GM18868 (cell line): ENCODE measurements at regions not wholly inside any gene's neighbourhood (a gene's known extent, or its start where the extent isn't known, plus 50 kb on each side); places are given as distances from the start of the nearest gene placed in this dataset.
A peak's percentile ranks its signal among the peaks of the same experiment; 100 is the strongest.

ENCODE experiments used
- ATAC-seq: cut with Tn5 transposase; IDR thresholded peaks from one replicate; pipeline ENCODE4 v1.9.1; 2021; ENCODE audit warnings: mild to moderate bottlenecking, moderate library complexity; ENCODE audit not compliant: unreplicated experiment

DNA sequence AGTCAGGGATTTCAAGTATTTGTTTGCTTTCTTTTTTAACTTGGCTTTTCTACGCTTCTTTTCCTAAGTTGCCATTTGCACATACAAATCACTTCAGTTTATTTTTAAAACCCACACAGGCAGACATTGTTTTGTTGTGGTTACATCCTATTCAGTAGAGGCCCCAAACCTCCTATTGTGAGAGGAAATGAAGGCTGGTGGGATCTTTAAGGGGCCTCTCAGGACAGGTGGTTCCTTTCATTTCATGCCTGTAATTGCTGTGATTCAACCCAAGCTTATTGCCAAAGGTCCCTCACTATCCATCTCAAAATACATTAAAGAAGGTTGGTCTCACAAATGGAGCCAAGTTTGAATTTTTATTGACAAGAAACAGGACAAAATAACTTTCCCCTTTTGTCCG, 257.1 kb downstream of the ADAMTS20 start:
- ATAC-seq = no peak

DNA sequence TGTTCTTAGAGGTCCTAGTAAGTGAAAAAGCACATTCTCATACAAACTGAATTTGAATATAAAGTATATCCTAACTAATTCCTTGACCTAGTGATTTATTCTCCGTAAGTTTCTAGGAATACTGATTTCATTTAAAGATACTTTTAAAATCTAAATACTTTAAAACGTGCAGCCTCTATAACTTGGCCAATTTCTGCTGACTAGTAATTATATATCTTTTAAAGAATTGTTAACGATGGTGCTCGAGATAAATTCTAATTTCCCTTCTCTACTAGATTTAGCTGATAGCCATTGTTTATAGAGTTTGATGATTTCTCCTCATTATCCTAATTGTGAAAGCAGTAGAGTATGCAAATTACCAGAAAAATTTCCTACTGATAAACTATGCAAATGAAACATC, 257.9 kb downstream of the ADAMTS20 start:
- ATAC-seq = no peak

DNA sequence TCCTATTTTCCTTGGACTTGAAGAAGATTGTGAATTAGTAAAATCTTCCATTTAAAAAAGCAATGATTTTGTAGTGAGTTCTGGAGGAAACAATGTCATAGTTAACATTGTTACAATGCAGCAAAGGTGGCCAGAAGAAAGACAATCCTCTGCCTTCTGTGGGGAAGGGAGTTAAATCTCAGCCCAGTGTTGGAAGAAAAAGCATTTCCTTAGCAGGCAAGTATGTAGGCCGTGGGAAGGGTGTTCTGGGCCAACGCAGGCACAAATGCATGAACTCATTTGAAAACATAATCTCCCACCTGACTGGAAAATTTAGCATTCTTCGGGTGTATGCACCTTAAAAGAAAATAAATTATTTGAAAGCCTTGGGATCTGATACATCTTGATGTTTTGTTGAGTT, 258.6 kb downstream of the ADAMTS20 start:
- no peak for ATAC-seq

DNA sequence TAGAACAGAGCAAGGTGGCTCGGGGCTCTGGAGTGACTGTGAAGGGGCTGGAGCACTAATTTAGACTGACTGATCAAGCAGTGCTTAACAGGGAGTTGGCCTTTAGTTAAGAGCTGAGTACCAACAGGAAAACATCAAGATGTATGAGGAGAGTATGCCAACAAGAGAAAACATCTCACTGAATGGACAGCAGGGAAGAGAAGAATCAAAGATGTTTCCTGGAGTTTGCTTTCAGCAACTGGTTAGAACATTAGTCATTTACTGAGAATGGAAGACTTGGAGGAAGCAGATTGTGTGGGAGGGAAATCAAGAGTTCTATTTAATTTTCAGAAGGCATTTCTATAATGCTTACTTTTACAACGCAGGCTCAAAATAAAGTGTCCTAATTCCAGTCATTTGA, 259.3 kb downstream of the ADAMTS20 start:
- ATAC-seq = no peak

DNA sequence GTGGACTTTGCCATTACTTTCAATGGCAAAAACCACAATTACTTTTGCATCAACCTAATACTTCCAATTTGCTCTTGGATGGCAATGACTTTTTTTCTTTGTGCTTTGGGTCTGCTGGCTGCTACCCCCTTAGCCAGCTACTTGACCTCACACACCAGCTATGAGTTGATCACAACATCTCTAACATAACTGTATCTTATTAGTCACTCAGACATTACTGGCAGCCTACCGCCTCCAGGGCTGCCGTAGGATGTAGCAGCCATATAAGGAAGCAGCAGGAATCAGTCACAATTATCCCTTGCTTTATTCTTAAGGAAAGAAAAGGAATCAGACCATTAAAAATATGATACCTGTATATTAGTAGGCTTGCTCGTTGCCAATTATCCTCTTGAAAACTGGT, 260.5 kb downstream of the ADAMTS20 start:
- ATAC-seq = no peak

DNA sequence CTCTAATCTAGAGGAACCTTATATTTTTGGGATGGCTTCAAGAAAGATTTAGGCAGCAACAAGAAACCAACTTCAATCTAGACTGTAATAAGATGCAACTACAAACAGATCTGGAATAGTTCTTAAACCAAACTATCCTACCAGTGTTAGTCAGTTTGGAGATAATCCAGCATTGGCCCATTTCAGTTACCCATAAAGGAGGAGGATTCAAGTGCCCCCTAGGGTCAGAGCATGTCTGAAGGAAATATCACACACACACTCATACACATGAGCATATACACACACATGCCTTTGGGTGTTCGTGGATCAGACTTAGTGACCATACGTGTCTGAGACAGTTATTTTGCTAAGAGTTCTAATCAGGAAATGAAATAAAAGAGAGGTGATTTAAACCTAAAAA, 261.2 kb downstream of the ADAMTS20 start:
- no peak for ATAC-seq

DNA sequence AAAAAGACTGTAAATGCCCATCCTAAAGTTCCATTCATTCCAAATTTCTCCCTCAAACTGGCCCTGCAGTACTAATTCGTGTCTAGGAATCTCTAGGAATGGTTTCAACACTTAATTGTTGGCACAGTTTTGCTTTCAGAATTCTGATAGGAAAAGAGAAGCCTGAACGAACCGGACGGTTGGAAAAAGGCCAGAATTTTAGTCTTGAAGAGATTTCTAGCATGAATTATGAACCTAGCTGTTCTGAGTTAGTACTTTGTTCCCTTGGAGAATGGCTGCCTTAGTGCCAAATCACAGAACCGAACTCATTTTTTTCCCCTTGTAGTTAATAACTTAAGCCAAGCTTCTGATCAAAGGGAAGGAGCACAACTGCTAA, 262.6 kb downstream of the ADAMTS20 start:
- no peak for ATAC-seq

DNA sequence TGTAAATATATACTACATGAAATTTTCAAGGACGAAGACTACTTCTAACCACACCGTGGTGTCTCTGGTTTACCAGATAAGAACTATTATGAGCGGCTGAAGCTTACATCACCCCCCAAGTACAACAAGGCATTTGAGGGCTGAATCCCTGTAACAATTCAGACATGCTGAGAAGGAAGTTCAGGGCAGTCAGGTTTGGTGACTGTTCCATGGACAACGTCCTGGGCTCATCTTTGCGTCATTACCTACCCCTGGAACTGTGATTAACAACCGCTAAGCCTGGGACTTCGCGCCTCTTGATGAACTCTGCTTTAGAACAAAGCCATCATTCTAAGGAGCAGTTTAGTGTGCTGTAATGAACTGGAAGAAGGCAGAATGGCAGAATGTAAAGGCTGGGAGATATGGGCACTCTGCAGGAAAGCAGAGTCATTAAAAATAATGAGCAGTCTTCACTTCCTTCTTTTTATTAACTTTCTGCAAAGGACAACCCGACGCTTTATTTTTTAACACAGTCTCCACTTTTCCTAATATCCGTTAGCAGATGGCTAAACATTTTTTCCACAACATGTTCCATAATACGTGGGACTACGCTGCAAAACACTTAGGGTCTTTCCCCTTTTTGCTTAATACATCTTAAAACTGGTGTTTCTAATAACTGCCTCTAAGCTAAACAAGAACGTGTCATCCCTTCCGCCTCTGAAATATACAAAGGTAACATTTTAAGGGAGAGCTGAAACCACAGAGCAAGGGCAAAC, 263.2 kb downstream of the ADAMTS20 start:
- no peak for ATAC-seq

DNA sequence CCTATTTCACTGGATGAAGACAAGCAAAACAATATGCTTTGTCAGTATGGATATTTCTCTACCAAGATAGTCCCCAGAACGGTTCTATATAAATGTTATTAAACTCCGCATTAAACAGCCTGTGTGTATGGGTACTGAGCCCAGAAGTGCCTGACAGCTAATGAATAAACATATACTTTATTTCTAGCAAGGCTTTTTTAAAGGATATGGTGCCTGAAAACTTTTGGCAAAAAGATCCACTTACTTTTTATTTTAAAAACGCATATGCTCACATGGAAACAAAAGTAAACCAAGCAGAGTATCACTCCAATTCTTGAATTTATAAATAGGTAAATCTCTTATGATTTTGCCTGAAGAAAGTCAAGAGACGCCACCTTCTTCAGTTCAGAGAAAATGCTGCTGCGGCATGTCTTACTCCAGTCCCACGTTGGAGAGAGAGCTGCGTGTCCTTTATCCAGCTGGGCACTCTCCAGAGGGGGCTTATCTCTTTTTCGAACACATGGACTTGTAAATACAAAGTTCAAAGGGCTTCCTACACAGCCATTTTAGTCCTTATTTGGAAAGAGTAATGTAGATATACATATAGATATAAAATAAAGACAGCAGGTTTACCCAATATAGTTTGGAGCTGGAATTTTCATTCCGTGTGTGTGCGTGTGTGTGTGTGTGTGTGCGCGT, 264.2 kb downstream of the ADAMTS20 start:
- ATAC-seq = no peak

DNA sequence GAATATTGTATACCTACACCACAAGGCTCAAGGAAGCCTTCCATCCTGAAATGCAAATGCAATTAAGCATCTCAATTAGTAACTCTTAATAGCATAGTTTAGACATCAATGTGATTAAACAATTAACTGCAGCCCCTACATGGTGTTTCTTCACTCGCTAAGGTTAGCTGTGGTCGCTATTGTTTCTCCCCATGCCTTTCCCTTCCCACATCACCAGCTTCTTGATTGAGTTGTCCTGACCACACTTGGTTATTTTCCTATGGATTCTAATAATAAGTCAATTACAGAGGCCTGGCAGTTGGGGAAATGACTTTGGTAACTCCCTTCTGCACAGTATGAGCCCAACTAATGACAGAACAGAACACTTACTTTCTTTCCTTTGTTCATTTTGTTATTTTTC, 265.0 kb downstream of the ADAMTS20 start:
- ATAC-seq = no peak

DNA sequence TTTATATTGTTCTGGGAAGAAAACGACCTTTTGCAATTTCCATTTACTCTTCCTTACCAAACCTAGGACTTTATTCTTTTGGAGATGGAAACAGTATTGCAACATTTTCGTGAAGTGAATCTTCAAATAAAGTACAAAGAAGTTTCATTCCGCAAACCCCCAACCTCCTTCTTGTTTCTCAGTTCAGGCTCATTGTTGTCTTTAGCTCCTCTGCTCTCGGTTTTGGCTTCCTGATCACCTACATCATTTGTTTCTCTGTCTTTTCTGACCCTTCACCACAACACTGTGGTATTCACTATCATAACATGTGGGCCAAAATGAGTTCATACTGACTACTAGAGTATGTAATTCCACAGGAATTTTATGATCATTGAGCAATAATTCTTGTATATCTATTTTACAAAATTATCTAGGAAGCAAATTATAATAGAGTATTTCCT, 266.8 kb downstream of the ADAMTS20 start:
- ATAC-seq = peak; percentile 51

DNA sequence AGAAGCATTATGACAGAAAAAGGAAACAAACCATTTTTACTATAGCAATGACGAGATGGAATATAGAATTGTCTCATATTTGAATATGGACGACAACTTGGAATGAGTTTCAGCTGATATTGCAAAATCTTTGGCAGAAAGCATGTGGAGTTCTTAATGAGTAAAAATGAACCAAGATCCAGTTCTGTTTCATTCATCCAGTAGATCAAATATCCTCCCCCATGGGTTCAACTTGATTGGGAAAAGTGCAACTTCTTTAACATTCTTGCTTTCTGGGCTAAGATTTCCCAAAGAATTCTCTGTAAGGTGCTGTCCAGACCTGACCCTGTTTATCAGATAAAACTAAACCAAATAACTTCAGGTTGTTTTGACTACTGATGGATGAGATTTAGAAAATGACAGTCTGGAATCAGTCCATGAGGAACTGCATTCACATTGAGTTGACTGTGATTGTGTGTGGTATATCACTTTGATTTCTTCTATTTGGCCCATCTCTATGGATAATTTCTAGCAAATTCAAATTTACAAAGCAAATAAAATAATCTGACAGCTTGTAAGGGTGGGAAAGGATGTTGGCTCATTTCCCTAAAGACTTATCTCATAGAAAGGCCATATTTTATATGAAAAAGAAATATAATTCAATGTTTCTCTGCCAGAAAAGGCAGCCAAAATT, 267.4 kb downstream of the ADAMTS20 start:
- ATAC-seq = no peak

DNA sequence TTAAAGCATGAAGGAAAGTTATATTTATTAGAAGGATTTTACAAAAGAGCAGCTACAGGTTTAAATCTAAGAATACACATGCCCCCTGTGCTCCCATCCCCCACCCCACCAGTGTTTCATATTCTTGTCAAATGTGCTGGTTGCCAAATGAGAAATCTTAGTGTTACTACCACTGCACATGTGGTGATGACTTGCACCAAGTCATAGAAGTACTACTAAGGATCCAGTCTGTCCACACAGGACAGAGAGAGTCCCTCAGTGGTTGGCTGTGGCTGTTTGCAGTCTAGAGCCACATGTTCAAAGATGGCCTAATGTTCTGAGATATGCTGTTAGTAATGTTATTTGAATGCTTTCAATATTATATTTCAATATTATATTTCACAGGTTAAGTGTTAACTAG, 268.8 kb downstream of the ADAMTS20 start:
- ATAC-seq = no peak

DNA sequence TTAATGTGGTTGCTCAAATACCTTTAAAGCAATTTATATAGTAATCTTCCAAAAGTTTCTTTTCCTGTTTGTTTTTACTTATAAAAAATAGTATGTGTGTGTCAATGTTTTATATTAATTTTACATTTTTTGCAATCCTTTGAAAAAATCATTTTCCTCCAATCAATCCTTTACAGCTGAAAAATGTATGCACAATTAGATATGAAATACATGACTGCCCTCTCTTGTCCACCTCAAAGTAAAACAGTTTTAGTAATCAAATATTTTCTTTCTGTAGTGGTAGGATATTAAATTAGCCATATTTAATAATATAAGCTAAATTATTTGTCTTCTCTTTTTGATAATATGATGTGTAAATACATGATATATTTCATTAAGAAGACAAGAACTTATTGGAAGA, 269.9 kb downstream of the ADAMTS20 start:
- ATAC-seq = no peak

DNA sequence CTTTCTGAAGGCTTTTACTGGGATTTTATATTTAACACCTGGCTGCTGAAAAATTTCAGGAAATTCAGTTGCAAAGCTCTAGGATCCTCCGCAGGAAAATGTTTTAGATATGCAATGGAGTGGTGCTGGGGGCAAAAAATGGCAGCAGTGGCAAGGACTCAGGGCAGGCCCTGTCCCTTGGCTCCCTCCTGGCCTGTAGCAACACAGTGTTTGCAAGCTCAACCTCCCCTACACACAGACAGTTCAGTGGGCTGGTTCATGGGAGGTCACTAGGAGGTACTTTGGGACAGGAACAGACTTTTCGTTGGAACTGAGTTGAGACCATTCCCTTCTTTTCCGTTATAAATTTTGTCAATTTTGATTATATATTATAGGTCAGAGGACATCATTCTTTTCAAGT, 270.4 kb downstream of the ADAMTS20 start:
- no peak for ATAC-seq

DNA sequence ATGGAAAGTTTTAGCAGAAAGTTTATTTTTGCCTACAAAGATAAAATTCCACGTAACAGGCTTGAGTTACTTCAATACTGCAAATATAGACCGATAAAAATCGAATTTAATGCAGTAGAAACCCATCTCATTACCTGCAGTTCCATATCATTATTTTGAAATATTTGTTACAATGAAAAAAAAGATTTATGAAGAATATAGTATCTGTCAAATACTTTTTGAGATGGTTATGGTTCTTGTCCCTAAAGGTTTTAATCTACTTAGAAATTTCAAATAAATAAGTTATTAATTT, 273.5 kb downstream of the ADAMTS20 start:
- no peak for ATAC-seq

DNA sequence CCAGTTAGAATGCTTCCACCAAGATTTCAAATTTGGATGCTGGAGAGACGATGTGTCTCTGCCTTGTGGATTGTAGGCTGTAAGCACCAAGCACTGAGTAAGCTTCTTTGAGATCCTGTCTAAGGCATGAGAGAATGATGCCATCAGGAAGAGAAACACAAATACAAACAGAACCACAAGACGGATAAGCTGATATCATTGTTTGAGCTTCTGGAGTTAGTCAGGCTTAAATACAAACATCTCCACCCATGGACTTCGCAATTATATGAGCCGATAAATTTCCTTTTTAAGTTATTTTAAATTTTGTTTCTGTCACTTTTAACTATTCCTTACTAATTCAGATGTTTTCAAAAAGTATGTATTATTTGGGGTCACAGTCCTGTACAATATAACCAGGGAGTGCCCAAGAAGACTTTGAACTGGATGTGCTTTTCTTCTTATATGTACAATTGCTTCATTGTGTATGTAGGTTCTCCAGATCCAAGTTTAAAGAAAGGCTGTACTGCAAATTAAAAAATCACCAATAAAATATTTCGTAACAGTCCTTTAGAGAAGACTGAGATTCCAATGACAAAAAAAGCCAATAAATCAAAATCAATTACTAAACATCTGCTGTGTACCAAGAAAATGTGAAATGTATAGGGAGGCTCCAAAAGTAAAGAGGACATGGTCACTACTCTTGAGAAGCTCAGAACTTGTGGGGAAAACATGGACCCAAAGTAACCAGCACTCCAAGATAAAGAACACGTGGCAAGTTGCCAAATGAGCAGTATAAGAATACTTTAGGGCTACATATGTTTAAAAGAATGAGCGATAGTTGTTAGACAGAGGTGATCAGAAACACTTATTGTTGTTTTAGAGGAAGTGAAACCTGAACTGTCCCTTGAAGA, 274.1 kb downstream of the ADAMTS20 start:
- peak; percentile 96 for ATAC-seq

DNA sequence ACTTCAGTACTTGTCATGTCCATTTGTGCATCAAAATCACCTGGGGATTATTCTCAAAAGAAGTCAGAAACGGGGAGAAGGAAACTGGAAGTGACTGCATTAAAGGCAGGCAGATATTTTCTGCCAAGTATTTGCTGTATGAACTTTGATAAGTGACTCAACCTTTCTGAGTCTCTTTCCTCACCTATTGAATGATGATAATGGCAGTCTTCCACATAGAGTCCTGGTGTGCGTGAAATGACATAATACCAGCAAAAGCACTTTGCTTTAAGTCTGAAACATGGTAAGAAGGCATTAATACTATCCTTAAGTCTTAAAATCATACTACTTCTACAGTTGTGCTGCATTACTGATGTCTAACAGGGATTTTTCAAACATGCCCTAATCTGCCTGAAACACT, 278.5 kb downstream of the ADAMTS20 start:
- ATAC-seq = no peak

DNA sequence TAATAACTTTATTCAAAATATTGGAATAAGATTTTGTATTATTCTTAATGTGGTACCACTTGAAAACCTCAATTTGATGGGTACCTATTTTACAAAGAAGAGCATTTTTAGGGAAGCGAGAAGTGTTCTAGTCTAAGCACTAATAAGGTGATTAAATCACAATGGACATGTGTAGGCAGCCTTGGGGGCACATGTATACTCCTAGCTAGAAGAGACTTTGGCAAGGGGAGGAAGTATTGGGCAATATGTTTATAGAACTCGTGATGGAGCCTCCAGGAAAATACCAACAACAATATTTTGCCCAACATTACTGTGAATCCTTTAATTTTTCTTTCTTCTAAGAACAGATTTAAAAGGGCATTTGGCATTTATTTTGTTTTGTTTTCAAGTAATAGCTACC, 280.3 kb downstream of the ADAMTS20 start:
- ATAC-seq = no peak

DNA sequence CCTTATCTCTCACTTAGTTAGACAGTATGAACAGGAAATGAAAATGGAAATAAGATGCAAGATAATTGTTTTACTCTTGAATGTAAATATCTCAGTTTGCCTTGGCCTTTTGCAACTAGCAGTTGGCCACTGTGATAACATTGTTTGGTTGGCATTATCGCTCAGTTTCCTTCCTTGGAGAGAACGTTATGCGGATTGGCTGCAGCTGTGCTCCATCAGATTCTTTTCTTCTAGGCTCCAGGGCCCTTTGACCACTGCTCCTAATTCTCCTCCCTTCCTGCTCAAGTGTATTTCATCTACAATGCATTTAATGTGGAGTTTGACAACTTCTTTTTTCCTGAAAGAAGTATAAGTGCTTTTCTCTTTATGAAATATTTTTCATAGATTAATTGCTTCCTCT, 284.2 kb downstream of the ADAMTS20 start:
- no peak for ATAC-seq

DNA sequence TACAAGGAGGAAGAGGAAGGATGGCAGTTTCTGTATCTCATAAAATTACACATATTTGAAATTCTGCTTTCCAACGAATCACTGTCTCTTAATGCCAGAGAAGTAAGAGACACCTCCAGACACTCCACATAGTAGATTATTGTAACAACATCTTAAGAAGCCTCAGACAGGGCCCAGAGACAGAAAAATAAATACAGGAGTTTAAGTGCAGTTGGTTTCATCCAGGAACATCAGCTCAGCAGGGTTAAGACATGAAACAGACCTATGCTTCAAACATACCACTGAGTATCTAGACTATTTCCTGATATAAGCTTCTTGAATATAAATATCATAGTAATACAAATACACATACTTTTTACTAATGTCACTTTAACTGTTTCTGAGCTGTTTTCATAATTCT, 290.3 kb downstream of the ADAMTS20 start:
- ATAC-seq = no peak
